HEK293 (cell line): ENCODE measurements at regions not wholly inside any gene's neighbourhood (a gene's known extent, or its start where the extent isn't known, plus 50 kb on each side); places are given as distances from the start of the nearest gene placed in this dataset.

Source experiments
- CTCF ChIP-seq: fragments of 450-650 bp; formaldehyde crosslinking; IDR thresholded peaks from 2 replicates; pipeline ENCODE4 v1.5.1; 2016; ENCODE audit warnings: missing biosample characterization, missing genetic modification characterization
- GLIS2 ChIP-seq: fragments of 450-650 bp; formaldehyde crosslinking; IDR thresholded peaks from 2 replicates; pipeline ENCODE4 v1.5.1; 2016; ENCODE audit warnings: missing biosample characterization, missing genetic modification characterization
- KLF1 ChIP-seq: fragments of 450-650 bp; formaldehyde crosslinking; IDR thresholded peaks from 2 replicates; pipeline ENCODE4 v1.5.1; 2016; ENCODE audit warnings: missing biosample characterization, missing genetic modification characterization
- REST ChIP-seq: fragments of 450-650 bp; formaldehyde crosslinking; IDR thresholded peaks from 2 replicates; pipeline ENCODE4 v1.5.1; 2016; ENCODE audit warnings: missing biosample characterization, missing genetic modification characterization
- ZBTB49 ChIP-seq: fragments of 450-650 bp; formaldehyde crosslinking; IDR thresholded peaks from 2 replicates; pipeline ENCODE4 v1.5.1; 2016; ENCODE audit warnings: missing biosample characterization, missing genetic modification characterization, low read depth
- ZNF157 ChIP-seq: fragments of 450-650 bp; formaldehyde crosslinking; IDR thresholded peaks from 2 replicates; pipeline ENCODE4 v1.5.1; 2016; ENCODE audit warnings: missing biosample characterization, missing genetic modification characterization
- ZNF274 ChIP-seq, 2 experiments: fragments of 200-500 bp in 1 of 2; fragments of 450-650 bp in 1 of 2; sonication (Bioruptor generic) in 1 of 2; formaldehyde crosslinking in 1 of 2; IDR thresholded peaks; 2 replicates each; pipeline versions ENCODE4 v1.5.1 to v1.6.1; 2014 to 2016; ENCODE audit warnings: borderline replicate concordance in 1 of 2, inconsistent platforms in 1 of 2, low read length in 1 of 2, missing biosample characterization in 1 of 2, missing genetic modification characterization in 1 of 2
- ZNF335 ChIP-seq: fragments of 450-650 bp; formaldehyde crosslinking; conservative IDR thresholded peaks from 2 replicates; pipeline ENCODE4 v1.5.1; 2016; ENCODE audit warnings: missing biosample characterization, missing genetic modification characterization
- ZNF354C ChIP-seq: fragments of 450-650 bp; formaldehyde crosslinking; IDR thresholded peaks from 2 replicates; pipeline ENCODE4 v1.5.1; 2016; ENCODE audit warnings: missing biosample characterization, missing genetic modification characterization, low read depth, borderline replicate concordance
- ZNF513 ChIP-seq: fragments of 450-650 bp; IDR thresholded peaks from 2 replicates; pipeline ENCODE4 v1.5.1; 2018; ENCODE audit warnings: missing biosample characterization, missing genetic modification characterization
- ZNF560 ChIP-seq: fragments of 450-650 bp; formaldehyde crosslinking; IDR thresholded peaks from 2 replicates; pipeline ENCODE4 v1.5.1; 2017; ENCODE audit warnings: missing biosample characterization, missing genetic modification characterization, borderline replicate concordance
- TF ChIP-seq, protein P1 (sequence below): fragments of 450-650 bp; formaldehyde crosslinking; IDR thresholded peaks from 2 replicates; pipeline ENCODE4 v1.5.1; 2016; ENCODE audit warnings: missing biosample characterization, missing genetic modification characterization

- TF ChIP-seq CTCF (tag by site-specific recombination) = no peak
- TF ChIP-seq, protein P1, sequence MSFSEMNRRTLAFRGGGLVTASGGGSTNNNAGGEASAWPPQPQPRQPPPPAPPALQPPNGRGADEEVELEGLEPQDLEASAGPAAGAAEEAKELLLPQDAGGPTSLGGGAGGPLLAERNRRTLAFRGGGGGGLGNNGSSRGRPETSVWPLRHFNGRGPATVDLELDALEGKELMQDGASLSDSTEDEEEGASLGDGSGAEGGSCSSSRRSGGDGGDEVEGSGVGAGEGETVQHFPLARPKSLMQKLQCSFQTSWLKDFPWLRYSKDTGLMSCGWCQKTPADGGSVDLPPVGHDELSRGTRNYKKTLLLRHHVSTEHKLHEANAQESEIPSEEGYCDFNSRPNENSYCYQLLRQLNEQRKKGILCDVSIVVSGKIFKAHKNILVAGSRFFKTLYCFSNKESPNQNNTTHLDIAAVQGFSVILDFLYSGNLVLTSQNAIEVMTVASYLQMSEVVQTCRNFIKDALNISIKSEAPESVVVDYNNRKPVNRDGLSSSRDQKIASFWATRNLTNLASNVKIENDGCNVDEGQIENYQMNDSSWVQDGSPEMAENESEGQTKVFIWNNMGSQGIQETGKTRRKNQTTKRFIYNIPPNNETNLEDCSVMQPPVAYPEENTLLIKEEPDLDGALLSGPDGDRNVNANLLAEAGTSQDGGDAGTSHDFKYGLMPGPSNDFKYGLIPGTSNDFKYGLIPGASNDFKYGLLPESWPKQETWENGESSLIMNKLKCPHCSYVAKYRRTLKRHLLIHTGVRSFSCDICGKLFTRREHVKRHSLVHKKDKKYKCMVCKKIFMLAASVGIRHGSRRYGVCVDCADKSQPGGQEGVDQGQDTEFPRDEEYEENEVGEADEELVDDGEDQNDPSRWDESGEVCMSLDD (tag by site-specific recombination) = no peak
- TF ChIP-seq REST (tag by site-specific recombination) = no peak
- TF ChIP-seq GLIS2 (tag by site-specific recombination) = no peak
- TF ChIP-seq ZBTB49 (tag by site-specific recombination) = no peak
- no peak for TF ChIP-seq ZNF157 (tag by site-specific recombination)
- no peak for TF ChIP-seq ZNF560 (tag by site-specific recombination)
- TF ChIP-seq ZNF513 (tag by site-specific recombination) = no peak
- TF ChIP-seq KLF1 (tag by site-specific recombination) = no peak
- no peak for TF ChIP-seq ZNF335 (tag by site-specific recombination)
- TF ChIP-seq ZNF354C (tag by site-specific recombination) = no peak
- TF ChIP-seq ZNF274 (IDR thresholded peaks at IDR 0.05; ENCODE audit: low read length) = no peak
- no peak for TF ChIP-seq ZNF274 (tag by site-specific recombination; IDR thresholded peaks at IDR 0.05; ENCODE audit: borderline replicate concordance)
Observed at GRCh38 chr4:41443340-41444079, 94.4 kb upstream of the LIMCH1 start.
